Loucy (cell line): ENCODE measurements at regions not wholly inside any gene's neighbourhood (a gene's known extent, or its start where the extent isn't known, plus 50 kb on each side); places are given as distances from the start of the nearest gene placed in this dataset.

Experiments used
- EZH2phosphoT487 ChIP-seq: fragments of 200-600 bp; IDR thresholded peaks from 2 replicates; pipeline ENCODE4 v1.6.1; 2018; ENCODE audit warnings: antibody characterized with exemption, mild to moderate bottlenecking, moderate library complexity, borderline replicate concordance
- TF ChIP-seq, protein P1 (sequence below): fragments of 200-600 bp; sonication (generic); conservative IDR thresholded peaks from 2 replicates; pipeline ENCODE4 v1.5.1; 2014; ENCODE audit warnings: mild to moderate bottlenecking, antibody characterized with exemption, low read length

DNA sequence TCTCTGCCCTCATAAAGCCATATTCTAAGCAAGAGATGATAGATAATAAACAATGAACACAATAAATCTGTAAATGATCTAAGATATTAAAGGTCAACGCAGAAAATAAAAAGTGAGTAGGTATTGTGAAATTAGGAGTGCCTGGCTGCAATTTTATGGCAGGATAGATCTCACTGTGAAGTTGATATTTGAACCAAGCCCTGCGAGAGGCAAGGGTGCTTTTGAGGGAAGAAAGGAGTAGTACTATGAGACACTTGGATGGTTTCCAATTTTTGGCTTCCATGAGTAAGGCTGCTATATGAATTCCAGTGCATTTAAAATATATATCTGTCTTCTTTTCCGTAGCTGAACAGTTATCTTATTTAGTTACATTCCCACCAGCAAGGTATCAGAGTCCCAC lies 720.0 kb upstream of the CNTN5 start:
- TF ChIP-seq, protein P1, sequence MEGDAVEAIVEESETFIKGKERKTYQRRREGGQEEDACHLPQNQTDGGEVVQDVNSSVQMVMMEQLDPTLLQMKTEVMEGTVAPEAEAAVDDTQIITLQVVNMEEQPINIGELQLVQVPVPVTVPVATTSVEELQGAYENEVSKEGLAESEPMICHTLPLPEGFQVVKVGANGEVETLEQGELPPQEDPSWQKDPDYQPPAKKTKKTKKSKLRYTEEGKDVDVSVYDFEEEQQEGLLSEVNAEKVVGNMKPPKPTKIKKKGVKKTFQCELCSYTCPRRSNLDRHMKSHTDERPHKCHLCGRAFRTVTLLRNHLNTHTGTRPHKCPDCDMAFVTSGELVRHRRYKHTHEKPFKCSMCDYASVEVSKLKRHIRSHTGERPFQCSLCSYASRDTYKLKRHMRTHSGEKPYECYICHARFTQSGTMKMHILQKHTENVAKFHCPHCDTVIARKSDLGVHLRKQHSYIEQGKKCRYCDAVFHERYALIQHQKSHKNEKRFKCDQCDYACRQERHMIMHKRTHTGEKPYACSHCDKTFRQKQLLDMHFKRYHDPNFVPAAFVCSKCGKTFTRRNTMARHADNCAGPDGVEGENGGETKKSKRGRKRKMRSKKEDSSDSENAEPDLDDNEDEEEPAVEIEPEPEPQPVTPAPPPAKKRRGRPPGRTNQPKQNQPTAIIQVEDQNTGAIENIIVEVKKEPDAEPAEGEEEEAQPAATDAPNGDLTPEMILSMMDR: no peak
- TF ChIP-seq EZH2phosphoT487: no peak
